B cell (primary cell): ENCODE measurements at regions not wholly inside any gene's neighbourhood (a gene's known extent, or its start where the extent isn't known, plus 50 kb on each side); places are given as distances from the start of the nearest gene placed in this dataset.

Source experiments
- ATAC-seq: fragments of 200-7000 bp; cut with Tn5 transposase; one replicate; pipeline ENCODE4 v1.10.0; 2021; ENCODE audit warnings: low read depth, mild to moderate bottlenecking, moderate number of reproducible peaks, moderate library complexity
- CTCF ChIA-PET: fragments of 350-600 bp; sonication (Branson Sonifier 250); formaldehyde crosslinking; loops from one replicate; lab custom pipeline; 2021; ENCODE audit warnings: antibody characterized with exemption, inconsistent platforms; lab: Charles Lee
- POLR2A ChIA-PET: fragments of 350-600 bp; sonication (Branson Sonifier 250); formaldehyde crosslinking; loops from one replicate; lab custom pipeline; 2021; ENCODE audit warnings: antibody characterized with exemption; lab: Charles Lee
- DNase-seq: peaks from one replicate; pipeline ENCODE4 v3.0.0; 2013
- H2AFZ ChIP-seq: 2 replicates; pipeline ENCODE4 v1.6.1; 2012; ENCODE audit warnings: mild to moderate bottlenecking, low read depth, low read length; ENCODE audit not compliant: insufficient read depth, poor library complexity, severe bottlenecking
- H3K27ac ChIP-seq, 2 donors: 1 replicate in 1 of 2; 2 replicates in 1 of 2; pipeline ENCODE4 v1.5.1; 2012 to 2013; ENCODE audit warnings: low read length in 2 of 2, mild to moderate bottlenecking in 2 of 2, moderate library complexity in 1 of 2
- H3K27me3 ChIP-seq, 4 experiments: fragments of 200-600 bp in 1 of 4; sonication (generic) in 1 of 4; replicated peaks in 1 of 4; 1 replicate in 2 of 4; 2 replicates in 2 of 4; pipeline versions ENCODE4 v1.6.1 to v1.7.0; 2013 to 2016; ENCODE audit warnings: low read length in 3 of 4, mild to moderate bottlenecking in 2 of 4, mixed read lengths in 1 of 4, moderate library complexity in 1 of 4; ENCODE audit not compliant: insufficient read depth in 4 of 4, control insufficient read depth in 3 of 4; ENCODE audit errors: control extremely low read depth in 1 of 4
- H3K36me3 ChIP-seq, 2 experiments: replicated peaks in 1 of 2; 1 replicate in 1 of 2; 2 replicates in 1 of 2; pipeline versions ENCODE4 v1.6.1 to v1.7.1; 2013; ENCODE audit warnings: low read length in 1 of 2; ENCODE audit not compliant: insufficient read depth in 2 of 2, control insufficient read depth in 1 of 2; ENCODE audit errors: control extremely low read depth in 1 of 2, extremely low read depth in 1 of 2
- H3K4me1 ChIP-seq, 2 donors: fragments of 200-600 bp in 1 of 2; sonication (generic) in 1 of 2; 1 replicate in 1 of 2; 2 replicates in 1 of 2; pipeline versions ENCODE4 v1.5.1 to v1.6.1; 2013 to 2017; ENCODE audit warnings: low read length in 2 of 2; ENCODE audit not compliant: control insufficient read depth in 2 of 2, insufficient read depth in 2 of 2
- H3K4me2 ChIP-seq: replicated peaks from 2 replicates; pipeline ENCODE3; 2012; ENCODE audit warnings: mild to moderate bottlenecking, low read depth, low read length; ENCODE audit not compliant: poor library complexity, severe bottlenecking
- H3K4me3 ChIP-seq, 5 experiments: fragments of 200-600 bp in 1 of 5; sonication (generic) in 1 of 5; 1 replicate in 3 of 5; 2 replicates in 2 of 5; pipeline versions ENCODE4 v1.5.1 to v1.7.0; 2011 to 2016; ENCODE audit warnings: low read length in 4 of 5, mild to moderate bottlenecking in 4 of 5, low read depth in 2 of 5, control low read depth in 1 of 5, moderate library complexity in 1 of 5; ENCODE audit not compliant: insufficient read depth in 1 of 5; ENCODE audit errors: control extremely low read depth in 1 of 5, extremely low read depth in 1 of 5
- H3K79me2 ChIP-seq: fragments of 200-600 bp; sonication (generic); one replicate; pipeline ENCODE4 v1.6.0; 2016; ENCODE audit warnings: low read length; ENCODE audit not compliant: control insufficient read depth, insufficient read depth
- H3K9ac ChIP-seq: fragments of 200-600 bp; sonication (generic); 2 replicates; pipeline ENCODE4 v1.6.1; 2017; ENCODE audit warnings: mild to moderate bottlenecking, low read length, moderate library complexity
- H3K9me3 ChIP-seq, 3 donors: one replicate each; pipeline versions ENCODE4 v1.6.1 to v1.7.1; 2013; ENCODE audit warnings: low read length in 2 of 3; ENCODE audit not compliant: control insufficient read depth in 2 of 3, insufficient read depth in 1 of 3; ENCODE audit errors: control extremely low read depth in 1 of 3
- H4K20me1 ChIP-seq: 2 replicates; pipeline ENCODE4 v1.6.0; 2012; ENCODE audit warnings: mild to moderate bottlenecking, low read length; ENCODE audit not compliant: insufficient read depth, control insufficient read depth, poor library complexity, severe bottlenecking
- H3K27ac Mint-ChIP-seq: one replicate; pipeline ENCODE4 v1.8.0; 2021; ENCODE audit warnings: mixed read lengths
- H3K27me3 Mint-ChIP-seq: one replicate; pipeline ENCODE4 v1.8.0; 2021; ENCODE audit warnings: mixed read lengths
- H3K4me1 Mint-ChIP-seq: one replicate; pipeline ENCODE4 v1.8.0; 2021; ENCODE audit warnings: mixed read lengths
- H3K4me3 Mint-ChIP-seq: one replicate; pipeline ENCODE4 v1.8.0; 2021; ENCODE audit warnings: mixed read lengths
- H3K9me3 Mint-ChIP-seq: one replicate; pipeline ENCODE4 v1.8.0; 2022; ENCODE audit warnings: mixed read lengths; ENCODE audit not compliant: insufficient read depth
- EZH2 ChIP-seq: IDR thresholded peaks from 2 replicates; pipeline ENCODE4 v1.6.1; 2012; ENCODE audit warnings: borderline replicate concordance, low read depth, mild to moderate bottlenecking, moderate library complexity, low read length; ENCODE audit not compliant: insufficient read depth, poor library complexity, severe bottlenecking
- WGBS: methylation state at CpG from one replicate; pipeline ENCODE4 v1.1.5; 2013; ENCODE audit warnings: missing lambda C conversion rate; ENCODE audit not compliant: insufficient coverage; 5-methylcytosine and 5-hydroxymethylcytosine counted together
- intact Hi-C: fragments of 100-400 bp; cut with micrococcal nuclease; formaldehyde crosslinking; loops from one replicate; pipeline ENCODE4 v1.10.0; 2022
- TF ChIP-seq, protein P1 (sequence below): fragments of 200-600 bp; IDR thresholded peaks from one replicate; pipeline ENCODE4 v1.8.0; 2022; ENCODE audit warnings: antibody characterized with exemption, mild to moderate bottlenecking

DNA sequence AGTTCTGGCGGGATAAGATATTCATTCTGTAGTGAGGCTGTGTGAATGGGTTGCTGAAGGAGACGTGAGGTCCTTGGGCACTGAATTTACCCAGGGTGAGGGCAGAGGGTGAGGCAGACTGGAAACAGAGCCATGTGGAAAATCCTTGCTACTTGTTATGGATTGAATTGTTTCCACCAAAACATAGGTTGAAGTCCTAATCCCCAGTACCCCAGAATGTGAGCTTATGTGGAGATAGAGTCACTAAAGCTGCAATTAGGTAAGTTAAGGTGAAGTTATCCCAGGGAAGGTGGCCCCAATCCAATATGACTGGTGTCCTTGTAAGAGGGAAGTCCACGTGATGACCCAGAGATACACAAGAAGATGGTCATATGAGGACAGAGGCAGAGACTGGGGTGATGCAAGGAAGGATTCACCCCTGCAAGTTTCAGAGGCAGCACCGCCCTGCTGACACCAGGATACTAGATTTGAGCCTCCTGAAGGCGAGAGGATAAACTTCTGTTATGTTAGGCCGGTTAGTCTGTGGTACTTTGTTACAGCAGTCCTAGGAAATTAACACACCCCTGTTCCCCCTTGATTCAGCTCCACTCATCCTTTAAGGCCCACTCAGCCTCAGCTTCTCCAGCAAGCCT lies 289.4 kb upstream of the MEX3C start:
- H3K9me3 Mint-ChIP-seq, result no peaks in the 10 kb centered on the region
- Histone ChIP-seq H3K27me3 (no peaks in the 10 kb centered on the region), H3K4me2 (no peak overlapping the region), H3K4me3 (no peak overlapping the region), H4K20me1 (no peaks in the 10 kb centered on the region), H3K9ac (no peak overlapping the region), H3K9me3 (no peaks in the 10 kb centered on the region), H2AFZ (no peak overlapping the region), H3K36me3 (no peaks in the 10 kb centered on the region), H3K79me2 (no peaks in the 10 kb centered on the region), H3K4me1 (no peaks in the 10 kb centered on the region), H3K27ac (no peak overlapping the region)
- peaks cover 4% of the 10 kb centered on the region for H3K27me3 Mint-ChIP-seq
- H3K4me1 Mint-ChIP-seq, result no peaks in the 10 kb centered on the region
- no peak overlapping the region for H3K27ac Mint-ChIP-seq
- H3K4me3 Mint-ChIP-seq, result no peak overlapping the region
- ChIA-PET POLR2A (no interaction called here), CTCF (no interaction called here)
- no peak for TF ChIP-seq EZH2
- TF ChIP-seq, protein P1, sequence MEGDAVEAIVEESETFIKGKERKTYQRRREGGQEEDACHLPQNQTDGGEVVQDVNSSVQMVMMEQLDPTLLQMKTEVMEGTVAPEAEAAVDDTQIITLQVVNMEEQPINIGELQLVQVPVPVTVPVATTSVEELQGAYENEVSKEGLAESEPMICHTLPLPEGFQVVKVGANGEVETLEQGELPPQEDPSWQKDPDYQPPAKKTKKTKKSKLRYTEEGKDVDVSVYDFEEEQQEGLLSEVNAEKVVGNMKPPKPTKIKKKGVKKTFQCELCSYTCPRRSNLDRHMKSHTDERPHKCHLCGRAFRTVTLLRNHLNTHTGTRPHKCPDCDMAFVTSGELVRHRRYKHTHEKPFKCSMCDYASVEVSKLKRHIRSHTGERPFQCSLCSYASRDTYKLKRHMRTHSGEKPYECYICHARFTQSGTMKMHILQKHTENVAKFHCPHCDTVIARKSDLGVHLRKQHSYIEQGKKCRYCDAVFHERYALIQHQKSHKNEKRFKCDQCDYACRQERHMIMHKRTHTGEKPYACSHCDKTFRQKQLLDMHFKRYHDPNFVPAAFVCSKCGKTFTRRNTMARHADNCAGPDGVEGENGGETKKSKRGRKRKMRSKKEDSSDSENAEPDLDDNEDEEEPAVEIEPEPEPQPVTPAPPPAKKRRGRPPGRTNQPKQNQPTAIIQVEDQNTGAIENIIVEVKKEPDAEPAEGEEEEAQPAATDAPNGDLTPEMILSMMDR, result no peak
- DNase-seq (no peak), ATAC-seq (no peak)
- 79% methylated on average over 4 of the region's 6 CpGs for WGBS
- intact Hi-C loops, result no loop called here

DNA sequence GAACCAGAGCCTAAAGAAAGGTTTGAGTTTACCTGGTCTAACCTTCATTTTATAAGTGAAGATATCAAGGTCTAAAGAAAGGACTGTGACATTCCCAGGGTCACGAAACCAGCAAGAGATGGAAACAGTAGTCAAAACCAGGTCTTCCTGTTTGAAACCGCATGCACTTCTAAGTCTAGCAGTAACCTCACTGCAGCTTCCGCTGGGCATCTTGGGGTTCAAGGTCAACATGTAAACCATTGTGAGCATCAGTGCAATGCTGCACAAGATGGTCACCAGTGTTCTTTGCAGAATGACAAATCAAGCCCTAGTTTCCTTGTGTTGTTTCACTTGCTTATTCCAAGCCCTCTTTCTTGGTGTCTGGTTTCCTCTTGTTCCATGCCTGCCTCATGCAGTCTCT lies 292.9 kb upstream of the MEX3C start:
- ChIA-PET POLR2A (no interaction called here), CTCF (no interaction called here)
- Histone ChIP-seq H3K9ac (no peak overlapping the region), H3K27me3 (no peaks in the 10 kb centered on the region), H2AFZ (no peak overlapping the region), H3K79me2 (no peaks in the 10 kb centered on the region), H3K27ac (no peak overlapping the region), H3K36me3 (no peaks in the 10 kb centered on the region), H3K4me2 (no peak overlapping the region), H4K20me1 (no peaks in the 10 kb centered on the region), H3K9me3 (no peaks in the 10 kb centered on the region), H3K4me1 (no peaks in the 10 kb centered on the region), H3K4me3 (no peak overlapping the region)
- 78% methylated on average over 3 of the region's 3 CpGs for WGBS
- DNase-seq (no peak), ATAC-seq (no peak)
- no peak overlapping the region for H3K27ac Mint-ChIP-seq
- no peaks in the 10 kb centered on the region for H3K9me3 Mint-ChIP-seq
- H3K4me3 Mint-ChIP-seq, result no peak overlapping the region
- no peaks in the 10 kb centered on the region for H3K4me1 Mint-ChIP-seq
- no peak for TF ChIP-seq EZH2
- TF ChIP-seq, protein P1, result no peak
- intact Hi-C loops, result no loop called here
- H3K27me3 Mint-ChIP-seq, result peaks cover 4% of the 10 kb centered on the region
